HG03469 (cell line): ENCODE measurements at regions not wholly inside any gene's neighbourhood (a gene's known extent, or its start where the extent isn't known, plus 50 kb on each side); places are given as distances from the start of the nearest gene placed in this dataset.

Experiments
- ATAC-seq: cut with Tn5 transposase; IDR thresholded peaks from one replicate; pipeline ENCODE4 v1.9.1; 2021; ENCODE audit warnings: mild to moderate bottlenecking, moderate library complexity, moderate number of reproducible peaks; ENCODE audit not compliant: unreplicated experiment

- ATAC-seq = no peak
These were observed 189.1 kb downstream of the ANXA2 start for GRCh38 chr15:60208709-60209108.

- no peak for ATAC-seq
These were observed 185.2 kb downstream of the ANXA2 start for GRCh38 chr15:60212536-60212935.

GRCh38 chr15:60213377-60214000 is 184.3 kb downstream of the ANXA2 start:
- ATAC-seq = no peak

- no peak for ATAC-seq
These were observed 183.6 kb downstream of the ANXA2 start for GRCh38 chr15:60214201-60214600.

- ATAC-seq = no peak
These were observed 182.4 kb downstream of the ANXA2 start for GRCh38 chr15:60215225-60215963.

- ATAC-seq = no peak
These were observed 180.6 kb downstream of the ANXA2 start for GRCh38 chr15:60217161-60217560.

- no peak for ATAC-seq
These were observed 179.5 kb downstream of the ANXA2 start for GRCh38 chr15:60218256-60218655.

GRCh38 chr15:60219866-60220265 is 177.9 kb downstream of the ANXA2 start:
- ATAC-seq = no peak

GRCh38 chr15:60221356-60221755 is 176.4 kb downstream of the ANXA2 start:
- ATAC-seq = no peak

GRCh38 chr15:60222404-60222803 is 175.4 kb downstream of the ANXA2 start:
- ATAC-seq = no peak

- no peak for ATAC-seq
These were observed 174.6 kb downstream of the ANXA2 start for GRCh38 chr15:60223176-60223575.

- ATAC-seq = no peak
These were observed 170.9 kb downstream of the ANXA2 start for GRCh38 chr15:60226924-60227323.

- ATAC-seq = no peak
These were observed 169.7 kb downstream of the ANXA2 start for GRCh38 chr15:60228101-60228500.

- ATAC-seq = no peak
These were observed 169.2 kb downstream of the ANXA2 start for GRCh38 chr15:60228619-60229018.

GRCh38 chr15:60235951-60236710 is 161.7 kb downstream of the ANXA2 start:
- ATAC-seq = no peak

- ATAC-seq = no peak
These were observed 160.3 kb downstream of the ANXA2 start for GRCh38 chr15:60237446-60237845.

- ATAC-seq = no peak
These were observed 154.0 kb downstream of the ANXA2 start for GRCh38 chr15:60243769-60244168.

- ATAC-seq = no peak
These were observed 153.0 kb downstream of the ANXA2 start for GRCh38 chr15:60244813-60245212.

GRCh38 chr15:60250316-60250715 is 147.5 kb downstream of the ANXA2 start:
- ATAC-seq = no peak

GRCh38 chr15:60251300-60252070 is 146.3 kb downstream of the ANXA2 start:
- no peak for ATAC-seq

GRCh38 chr15:60254416-60254815 is 143.4 kb downstream of the ANXA2 start:
- ATAC-seq = no peak
